PC-9 (cell line): ENCODE measurements at regions not wholly inside any gene's neighbourhood (a gene's known extent, or its start where the extent isn't known, plus 50 kb on each side); places are given as distances from the start of the nearest gene placed in this dataset.
"Not testable (repeated sequence)": the region's sequence is repeated elsewhere in the genome, so short reads cannot be mapped to it uniquely, and the experiment has no call there.

Source experiments
- CTCF ChIP-seq: fragments of 200-600 bp; sonication (generic); conservative IDR thresholded peaks from 2 replicates; pipeline ENCODE4 v1.6.1; 2017; ENCODE audit warnings: mixed run types, antibody characterized with exemption, mild to moderate bottlenecking, moderate library complexity
- EZH2 ChIP-seq: fragments of 200-600 bp; sonication (generic); IDR thresholded peaks from 2 replicates; pipeline ENCODE4 v1.8.0; 2017; ENCODE audit warnings: antibody characterized with exemption, low read depth

DNA sequence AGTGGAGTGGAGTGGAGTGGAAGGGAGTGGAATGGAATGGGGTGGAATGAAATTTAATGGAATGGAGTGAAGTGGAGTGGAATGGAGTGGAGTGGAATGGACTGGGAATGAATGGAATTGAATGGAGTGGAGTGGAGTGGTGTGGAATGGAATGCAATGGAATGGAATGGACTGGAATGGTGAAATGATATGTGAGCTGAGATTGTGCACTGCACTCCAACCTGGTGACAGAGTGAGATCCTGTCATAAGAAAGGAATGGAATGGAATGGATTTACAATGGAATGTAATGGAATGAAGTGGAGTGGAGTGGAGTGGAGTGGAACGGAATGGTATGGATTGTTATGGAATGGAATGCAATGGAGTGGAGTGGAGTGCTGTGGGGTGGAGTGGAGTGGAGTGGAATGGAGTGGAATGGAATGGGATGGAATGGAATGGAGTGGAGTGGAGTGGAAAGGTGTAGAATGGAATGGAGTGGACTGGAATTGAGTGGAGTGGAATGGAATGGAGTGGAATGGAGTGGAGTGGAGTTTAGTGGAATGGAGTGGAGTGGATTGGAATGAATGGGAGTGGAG, 356.1 kb upstream of the WSB1 start:
- not testable (repeated sequence) for TF ChIP-seq CTCF, EZH2
